HEK293T (cell line): ENCODE measurements at regions not wholly inside any gene's neighbourhood (a gene's known extent, or its start where the extent isn't known, plus 50 kb on each side); places are given as distances from the start of the nearest gene placed in this dataset.

Source experiments
- CTCF ChIA-PET: fragments of 350-600 bp; formaldehyde crosslinking; extraction: SDS; loops from one replicate; lab custom pipeline; 2021; ENCODE audit warnings: antibody characterized with exemption, inconsistent platforms; lab: Yijun Ruan, JAX
- POLR2A ChIA-PET: fragments of 350-600 bp; formaldehyde crosslinking; extraction: SDS; loops from one replicate; lab custom pipeline; 2020; ENCODE audit warnings: antibody characterized with exemption, inconsistent platforms; lab: Yijun Ruan, JAX
- DNase-seq: peaks from one replicate; pipeline ENCODE4 v3.0.0; 2012; ENCODE audit warnings: mixed read lengths; ENCODE audit errors: extremely low spot score
- ARNT ChIP-seq: fragments of 450-650 bp; IDR thresholded peaks from 2 replicates; pipeline ENCODE4 v1.6.1; 2017; ENCODE audit warnings: mild to moderate bottlenecking
- BHLHE40 ChIP-seq: fragments of 450-650 bp; IDR thresholded peaks from 2 replicates; pipeline ENCODE4 v1.6.1; 2016; ENCODE audit warnings: mild to moderate bottlenecking, moderate library complexity, borderline replicate concordance
- CTBP1 ChIP-seq: fragments of 450-650 bp; IDR thresholded peaks from 2 replicates; pipeline ENCODE4 v1.6.1; 2016; ENCODE audit warnings: borderline replicate concordance
- ELF4 ChIP-seq: fragments of 450-650 bp; IDR thresholded peaks from 2 replicates; pipeline ENCODE4 v1.6.1; 2017; ENCODE audit warnings: antibody characterized with exemption
- FOXA1 ChIP-seq: fragments of 450-650 bp; IDR thresholded peaks from 2 replicates; pipeline ENCODE4 v1.6.1; 2016; ENCODE audit warnings: mild to moderate bottlenecking
- FOXK2 ChIP-seq: fragments of 450-650 bp; IDR thresholded peaks from 2 replicates; pipeline ENCODE4 v1.6.1; 2016; ENCODE audit warnings: mild to moderate bottlenecking
- FOXM1 ChIP-seq: fragments of 450-650 bp; IDR thresholded peaks from 2 replicates; pipeline ENCODE4 v1.6.1; 2017; ENCODE audit warnings: mild to moderate bottlenecking, borderline replicate concordance
- HDGF ChIP-seq: fragments of 450-650 bp; IDR thresholded peaks from 2 replicates; pipeline ENCODE4 v1.6.1; 2017; ENCODE audit warnings: antibody characterized with exemption, borderline replicate concordance
- L3MBTL2 ChIP-seq: fragments of 450-650 bp; conservative IDR thresholded peaks from 2 replicates; pipeline ENCODE4 v1.6.1; 2016; ENCODE audit warnings: mild to moderate bottlenecking
- LEF1 ChIP-seq: fragments of 450-650 bp; IDR thresholded peaks from 2 replicates; pipeline ENCODE4 v1.6.1; 2017; ENCODE audit warnings: mild to moderate bottlenecking, borderline replicate concordance
- NFRKB ChIP-seq: fragments of 450-650 bp; IDR thresholded peaks from 2 replicates; pipeline ENCODE4 v1.6.1; 2016; ENCODE audit warnings: mild to moderate bottlenecking, moderate library complexity
- SP1 ChIP-seq: fragments of 450-650 bp; IDR thresholded peaks from 2 replicates; pipeline ENCODE4 v1.6.1; 2017
- SUZ12 ChIP-seq: fragments of 450-650 bp; IDR thresholded peaks from 2 replicates; pipeline ENCODE4 v1.6.1; 2016; ENCODE audit warnings: mild to moderate bottlenecking
- TARDBP ChIP-seq: fragments of 450-650 bp; IDR thresholded peaks from 2 replicates; pipeline ENCODE4 v1.6.1; 2016
- ZNF384 ChIP-seq: fragments of 450-650 bp; IDR thresholded peaks from 2 replicates; pipeline ENCODE4 v1.6.1; 2016
- TF ChIP-seq, protein P1 (sequence below): fragments of 450-650 bp; IDR thresholded peaks from 2 replicates; pipeline ENCODE4 v1.6.1; 2016

GRCh38 chr11:4197112-4197511 lies 102.5 kb downstream of the RRM1 start:
- no peak for DNase-seq
- CTCF ChIA-PET, result interaction anchor here (1.2 kb wide), 1 partner anchor 10 kb away, joined by 6 read pairs; no protein-coding TSS in a partner anchor
- TF ChIP-seq, protein P1, sequence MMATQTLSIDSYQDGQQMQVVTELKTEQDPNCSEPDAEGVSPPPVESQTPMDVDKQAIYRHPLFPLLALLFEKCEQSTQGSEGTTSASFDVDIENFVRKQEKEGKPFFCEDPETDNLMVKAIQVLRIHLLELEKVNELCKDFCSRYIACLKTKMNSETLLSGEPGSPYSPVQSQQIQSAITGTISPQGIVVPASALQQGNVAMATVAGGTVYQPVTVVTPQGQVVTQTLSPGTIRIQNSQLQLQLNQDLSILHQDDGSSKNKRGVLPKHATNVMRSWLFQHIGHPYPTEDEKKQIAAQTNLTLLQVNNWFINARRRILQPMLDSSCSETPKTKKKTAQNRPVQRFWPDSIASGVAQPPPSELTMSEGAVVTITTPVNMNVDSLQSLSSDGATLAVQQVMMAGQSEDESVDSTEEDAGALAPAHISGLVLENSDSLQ, result no peak
- no peak for TF ChIP-seq LEF1
- TF ChIP-seq FOXK2, result no peak
- TF ChIP-seq HDGF, result no peak
- POLR2A ChIA-PET, result no interaction called here

DNA sequence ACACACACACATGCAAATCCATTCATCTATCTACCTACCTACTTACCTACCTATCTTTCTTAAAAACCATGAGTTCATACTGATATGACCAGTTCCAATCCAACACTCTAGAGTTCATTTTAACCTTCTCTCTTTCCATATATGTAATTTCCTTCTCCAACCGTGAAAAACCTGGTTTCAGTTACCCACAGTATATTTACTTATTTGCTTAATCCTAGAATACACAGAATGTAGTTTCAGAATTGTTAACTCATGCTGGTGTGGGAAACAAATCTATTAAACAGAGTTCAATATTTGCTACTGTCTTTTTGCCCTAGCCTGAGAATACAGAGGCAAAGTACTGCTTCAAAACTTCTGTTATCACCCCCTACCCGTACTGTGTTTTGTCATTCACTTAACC lies 101.3 kb downstream of the RRM1 start:
- CTCF ChIA-PET, result interaction anchor here (0.7 kb wide), 1 partner anchor 47 kb away, joined by 3 read pairs; no protein-coding TSS in a partner anchor
- DNase-seq, result no peak
- TF ChIP-seq FOXK2 (no peak), TARDBP (no peak), LEF1 (no peak), CTBP1 (no peak), SUZ12 (no peak), NFRKB (no peak), L3MBTL2 (no peak), FOXA1 (no peak), FOXM1 (no peak), ELF4 (no peak), SP1 (no peak)
- TF ChIP-seq, protein P1, result no peak
- POLR2A ChIA-PET, result no interaction called here

- POLR2A ChIA-PET, result no interaction called here
- no peak for TF ChIP-seq NFRKB
- no peak for TF ChIP-seq SUZ12
- TF ChIP-seq HDGF, result no peak
- TF ChIP-seq LEF1, result no peak
- no peak for TF ChIP-seq L3MBTL2
- TF ChIP-seq SP1, result no peak
- no peak for TF ChIP-seq ELF4
- TF ChIP-seq FOXA1, result no peak
- no peak for TF ChIP-seq BHLHE40
- TF ChIP-seq ZNF384, result no peak
- TF ChIP-seq, protein P1, result no peak
- TF ChIP-seq FOXM1, result no peak
- no peak for TF ChIP-seq CTBP1
- TF ChIP-seq ARNT, result no peak
- TF ChIP-seq FOXK2, result no peak
- no peak for TF ChIP-seq TARDBP
- DNase-seq, result no peak
- CTCF ChIA-PET, result no interaction called here
Measured at GRCh38 chr11:4194889-4195288, 100.3 kb downstream of the RRM1 start.

GRCh38 chr11:4191031-4191571 lies 96.5 kb downstream of the RRM1 start:
- ChIA-PET POLR2A (no interaction called here), CTCF (interaction anchor here (1.1 kb wide), 1 partner anchor 9 kb away, joined by 3 read pairs; no protein-coding TSS in a partner anchor)
- TF ChIP-seq HDGF (no peak), FOXA1 (no peak), CTBP1 (no peak), ELF4 (no peak), ZNF384 (no peak), SP1 (no peak), NFRKB (no peak), FOXK2 (no peak), L3MBTL2 (no peak), FOXM1 (no peak), LEF1 (no peak), SUZ12 (no peak), TARDBP (no peak), ARNT (no peak), BHLHE40 (no peak)
- TF ChIP-seq, protein P1, result no peak
- DNase-seq, result no peak

DNA sequence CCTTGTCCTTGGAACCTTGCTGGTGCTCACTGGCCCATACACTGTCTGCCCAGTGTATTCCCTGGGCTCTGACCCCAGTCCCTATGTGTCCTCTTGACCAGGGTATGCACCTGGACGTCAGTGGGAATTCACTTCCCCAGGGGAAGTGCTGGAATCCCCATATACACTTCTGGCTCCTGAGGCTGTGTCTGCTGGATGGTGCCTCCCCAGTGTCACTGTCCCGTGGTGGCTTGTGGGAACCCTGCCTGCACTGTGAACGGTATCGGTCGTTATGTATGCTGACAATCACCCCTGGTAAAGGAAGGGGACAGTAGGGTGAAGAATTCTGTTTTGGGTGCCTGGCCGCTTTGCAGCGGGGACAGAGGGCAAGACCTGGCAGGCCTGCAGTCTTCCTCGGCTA lies 95.9 kb downstream of the RRM1 start:
- TF ChIP-seq, protein P1, result no peak
- no peak for TF ChIP-seq FOXA1
- TF ChIP-seq BHLHE40, result no peak
- no peak for TF ChIP-seq FOXM1
- no peak for TF ChIP-seq TARDBP
- TF ChIP-seq NFRKB, result no peak
- TF ChIP-seq CTBP1, result no peak
- TF ChIP-seq LEF1, result no peak
- TF ChIP-seq ELF4, result no peak
- no peak for TF ChIP-seq SP1
- TF ChIP-seq HDGF, result no peak
- no peak for TF ChIP-seq L3MBTL2
- DNase-seq, result no peak
- ChIA-PET CTCF (no interaction called here), POLR2A (no interaction called here)
